ENCODE measurements at regions not wholly inside any gene's neighbourhood (a gene's known extent, or its start where the extent isn't known, plus 50 kb on each side); places are given as distances from the start of the nearest gene placed in this dataset.

DNA sequence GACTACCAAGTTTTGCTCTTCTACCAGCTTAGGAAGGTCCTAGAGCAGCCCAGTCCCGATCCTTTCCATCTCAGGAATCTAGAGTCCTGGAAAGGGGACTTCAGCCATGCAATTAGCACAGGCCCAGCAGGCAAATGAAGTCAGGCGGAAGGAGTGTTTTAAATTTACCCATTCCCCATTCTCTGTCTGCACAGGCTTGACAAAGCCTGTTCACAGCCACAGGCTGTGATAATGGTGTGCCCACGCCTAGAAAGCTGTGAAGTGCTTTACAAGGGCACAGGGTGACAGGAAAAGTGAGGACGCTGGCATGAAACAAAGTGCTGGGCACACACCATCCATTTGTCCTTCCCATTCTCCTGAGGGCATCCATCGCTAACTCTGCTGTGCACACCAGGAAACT, 79.0 kb downstream of the PITPNM2 start:
- Histone ChIP-seq H3K23ac (ENCODE audit: insufficient read length) (no peak overlapping the region), H2BK15ac (ENCODE audit: low read length) (no peak overlapping the region), H2BK12ac (ENCODE audit: low read depth, low read length) (no peak overlapping the region), H3K4me1 (replicated peaks in 1 of 4; ENCODE audit: control insufficient read depth in 3 of 4, insufficient read depth in 4 of 4, low read length in 3 of 4) (peaks cover 0 to 11% (median 3%) of the 10 kb centered on the region in 4 experiments; a peak in 6 of 7 replicates), H2BK120ac (replicated peaks; ENCODE audit: low read depth, low read length) (no peak overlapping the region), H3K18ac (ENCODE audit: extremely low read depth, low read length) (no peak overlapping the region), H3K14ac (ENCODE audit: insufficient read length) (no peak overlapping the region), H3K27ac (ENCODE audit: low read depth, low read length) (no peak overlapping the region), H2AFZ (ENCODE audit: low read length) (no peak overlapping the region), H3K4me2 (ENCODE audit: insufficient read depth in 1 of 2, low read depth in 2 of 2, low read length in 2 of 2) (no peak overlapping the region), H3K23me2 (ENCODE audit: low read depth, low read length) (0 out of 2 replicates have a peak, but pooled peaks cover 3% of the 10 kb centered on the region), H3K56ac (replicated peaks; ENCODE audit: insufficient read length, low read depth, low read length) (no peak overlapping the region), H3K79me1 (ENCODE audit: low read depth, low read length) (no peaks in the 10 kb centered on the region), H3K9ac (replicated peaks in 1 of 4; ENCODE audit: extremely low read depth in 1 of 4, low read depth in 3 of 4, low read length in 3 of 4) (no peak overlapping the region), H3K4ac (replicated peaks; ENCODE audit: insufficient read length, low read depth, low read length) (no peak overlapping the region), H3K27me3 (replicated peaks in 1 of 4; ENCODE audit: control insufficient read depth in 3 of 4, extremely low read depth in 1 of 4, insufficient read depth in 3 of 4, low read length in 3 of 4) (peaks cover 0 to 3% (median 0%) of the 10 kb centered on the region in 4 experiments; a peak in 1 of 7 replicates), H4K5ac (ENCODE audit: insufficient read length, low read depth, low read length) (no peak overlapping the region), H2BK5ac (ENCODE audit: low read depth, low read length) (no peak overlapping the region), H2BK20ac (ENCODE audit: low read length) (no peak overlapping the region), H3K4me3 (ENCODE audit: extremely low read depth in 1 of 4, insufficient read depth in 2 of 4, low read depth in 3 of 4, low read length in 4 of 4) (no peak overlapping the region), H3K79me2 (ENCODE audit: control insufficient read depth in 1 of 2, insufficient read depth in 2 of 2, low read length in 2 of 2) (no peaks in the 10 kb centered on the region), H2AK5ac (ENCODE audit: low read depth, low read length) (no peak overlapping the region), H3K9me3 (ENCODE audit: insufficient read depth in 2 of 2, low read depth in 1 of 2, low read length in 1 of 2) (no peaks in the 10 kb centered on the region), H3K36me3 (ENCODE audit: control insufficient read depth in 2 of 4, insufficient read depth in 4 of 4, low read length in 3 of 4) (no peaks in the 10 kb centered on the region), H4K8ac (ENCODE audit: extremely low read depth, insufficient read depth, low read length) (no peak overlapping the region), H4K20me1 (replicated peaks in 1 of 2; ENCODE audit: control insufficient read depth in 1 of 2, insufficient read depth in 2 of 2, low read length in 2 of 2) (peaks cover 0 to 8% of the 10 kb centered on the region in 2 experiments), H4K91ac (replicated peaks; ENCODE audit: insufficient read length, low read length) (no peak overlapping the region)
- ChIA-PET CTCF (ENCODE audit: partially characterized antibody) (interaction anchor here (0.5 to 13.8 kb wide), 4 partner anchors 8 to 226 kb away, joined by 3 to 148 read pairs (median 14); no protein-coding TSS in a partner anchor), POLR2A (ENCODE audit: partially characterized antibody) (no interaction called here)
- no peak for TF ChIP-seq HDAC2 (IDR thresholded peaks at IDR 0.05; ENCODE audit: borderline replicate concordance in 1 of 2, low read depth in 2 of 2, low read length in 2 of 2)
- no peak for TF ChIP-seq JUN (IDR thresholded peaks at IDR 0.05; ENCODE audit: low read depth, low read length)
- TF ChIP-seq SAP30 (IDR thresholded peaks at IDR 0.05; ENCODE audit: insufficient read depth, insufficient replicate concordance, low read length), result no peak
- no peak for TF ChIP-seq CHD1 (IDR thresholded peaks at IDR 0.05; ENCODE audit: low read depth, low read length)
- no peak for TF ChIP-seq MAFK (IDR thresholded peaks at IDR 0.05; ENCODE audit: low read depth, low read length)
- no peak for TF ChIP-seq SP4 (IDR thresholded peaks at IDR 0.05; ENCODE audit: low read length)
- TF ChIP-seq GTF2F1 (IDR thresholded peaks at IDR 0.05; ENCODE audit: borderline replicate concordance, low read depth, low read length), result no peak
- no peak for DNase-seq (ENCODE audit: low read depth in 1 of 2, low spot score in 2 of 2)
- 85% methylated on average over 5 of the region's 5 CpGs; no CpG with 5 or more reads in 1 of the 2 experiments for WGBS, 2 experiments (ENCODE audit: extremely low coverage in 1 of 2, insufficient coverage in 1 of 2, insufficient read length in 1 of 2, insufficient replicate concordance in 2 of 2, low coverage in 1 of 2, low lambda C conversion rate in 2 of 2, missing lambda C conversion rate in 1 of 2)
- FAIRE-seq, result no peak
